HS-5 (cell line): ENCODE measurements at regions not wholly inside any gene's neighbourhood (a gene's known extent, or its start where the extent isn't known, plus 50 kb on each side); places are given as distances from the start of the nearest gene placed in this dataset.

Experiments used
- DNase-seq: peaks from one replicate; pipeline ENCODE4 v3.0.0-alpha.2; 2012; ENCODE audit warnings: low read depth

- DNase-seq = no peak
These were observed 521.3 kb upstream of the LRRN3 start for GRCh38 chr7:110569486-110570205.

- DNase-seq = peak; percentile 3
These were observed 516.9 kb upstream of the LRRN3 start for GRCh38 chr7:110573862-110574528.

GRCh38 chr7:110587294-110587693, 503.6 kb upstream of the LRRN3 start:
- DNase-seq = no peak

GRCh38 chr7:110590415-110590814, 500.5 kb upstream of the LRRN3 start:
- no peak for DNase-seq

GRCh38 chr7:110591341-110591740, 499.6 kb upstream of the LRRN3 start:
- no peak for DNase-seq

GRCh38 chr7:110592557-110592956, 498.4 kb upstream of the LRRN3 start:
- DNase-seq = no peak

GRCh38 chr7:110593355-110593754, 497.6 kb upstream of the LRRN3 start:
- DNase-seq = no peak

- no peak for DNase-seq
These were observed 495.2 kb upstream of the LRRN3 start for GRCh38 chr7:110595694-110596093.

- DNase-seq = no peak
These were observed 490.0 kb upstream of the LRRN3 start for GRCh38 chr7:110600956-110601355.

- no peak for DNase-seq
These were observed 489.2 kb upstream of the LRRN3 start for GRCh38 chr7:110601710-110602109.

GRCh38 chr7:110604206-110604605, 486.7 kb upstream of the LRRN3 start:
- no peak for DNase-seq

- DNase-seq = no peak
These were observed 486.0 kb upstream of the LRRN3 start for GRCh38 chr7:110604885-110605284.

- no peak for DNase-seq
These were observed 483.7 kb upstream of the LRRN3 start for GRCh38 chr7:110607050-110607857.

GRCh38 chr7:110609336-110609735, 481.6 kb upstream of the LRRN3 start:
- DNase-seq = no peak

GRCh38 chr7:110612680-110613079, 478.2 kb upstream of the LRRN3 start:
- no peak for DNase-seq
